ENCODE measurements at regions not wholly inside any gene's neighbourhood (a gene's known extent, or its start where the extent isn't known, plus 50 kb on each side); places are given as distances from the start of the nearest gene placed in this dataset.

GRCh38 chr12:114974826-114975639 lies 291.1 kb upstream of the TBX3 start:
- H3K27ac Mint-ChIP-seq (ENCODE audit: unreplicated experiment) = no peak overlapping the region
- H3K36me3 Mint-ChIP-seq (ENCODE audit: insufficient read depth, unreplicated experiment) = no peaks in the 10 kb centered on the region
- peaks cover 15% of the 10 kb centered on the region for H3K9me3 Mint-ChIP-seq (ENCODE audit: low read depth, unreplicated experiment)
- no peak for DNase-seq
- H3K27me3 Mint-ChIP-seq (ENCODE audit: unreplicated experiment) = no peaks in the 10 kb centered on the region
- CTCF ChIA-PET = no interaction called here
- no TSS peak for BruUV-seq (replicated peaks)
- intact Hi-C loops (cut with micrococcal nuclease; ENCODE audit: unreplicated experiment) = no loop called here
- no peaks in the 10 kb centered on the region for H3K4me1 Mint-ChIP-seq (ENCODE audit: low read depth, unreplicated experiment)
- TF ChIP-seq CTCF (IDR thresholded peaks at IDR 0.05; ENCODE audit: unreplicated experiment) = no peak
- H3K4me3 Mint-ChIP-seq (ENCODE audit: low read depth, unreplicated experiment) = no peak overlapping the region

- H3K27ac Mint-ChIP-seq (ENCODE audit: unreplicated experiment) = no peak overlapping the region
- no peaks in the 10 kb centered on the region for H3K4me1 Mint-ChIP-seq (ENCODE audit: low read depth, unreplicated experiment)
- intact Hi-C loops (cut with micrococcal nuclease; ENCODE audit: unreplicated experiment) = no loop called here
- no peaks in the 10 kb centered on the region for H3K36me3 Mint-ChIP-seq (ENCODE audit: insufficient read depth, unreplicated experiment)
- peaks cover 12% of the 10 kb centered on the region for H3K9me3 Mint-ChIP-seq (ENCODE audit: low read depth, unreplicated experiment)
- no TSS peak for BruUV-seq (replicated peaks)
- H3K27me3 Mint-ChIP-seq (ENCODE audit: unreplicated experiment) = no peaks in the 10 kb centered on the region
- no peak for DNase-seq
- CTCF ChIA-PET = no interaction called here
- H3K4me3 Mint-ChIP-seq (ENCODE audit: low read depth, unreplicated experiment) = no peak overlapping the region
- no peak for TF ChIP-seq CTCF (IDR thresholded peaks at IDR 0.05; ENCODE audit: unreplicated experiment)
Observed at GRCh38 chr12:114974333-114974732, 290.4 kb upstream of the TBX3 start.

- Mint-ChIP-seq H3K4me1 (ENCODE audit: low read depth, unreplicated experiment) (no peaks in the 10 kb centered on the region), H3K36me3 (ENCODE audit: insufficient read depth, unreplicated experiment) (no peaks in the 10 kb centered on the region), H3K9me3 (ENCODE audit: low read depth, unreplicated experiment) (peaks cover 13% of the 10 kb centered on the region), H3K27me3 (ENCODE audit: unreplicated experiment) (no peaks in the 10 kb centered on the region), H3K27ac (ENCODE audit: unreplicated experiment) (no peak overlapping the region), H3K4me3 (ENCODE audit: low read depth, unreplicated experiment) (no peak overlapping the region)
- CTCF ChIA-PET = no interaction called here
- BruUV-seq (replicated peaks) = no TSS peak
- DNase-seq = no peak
- no peak for TF ChIP-seq CTCF (IDR thresholded peaks at IDR 0.05; ENCODE audit: unreplicated experiment)
- intact Hi-C loops (cut with micrococcal nuclease; ENCODE audit: unreplicated experiment) = no loop called here
Observed at GRCh38 chr12:114968727-114969126, 284.8 kb upstream of the TBX3 start.

- peaks cover 10% of the 10 kb centered on the region for H3K9me3 Mint-ChIP-seq (ENCODE audit: low read depth, unreplicated experiment)
- no peak overlapping the region for H3K4me3 Mint-ChIP-seq (ENCODE audit: low read depth, unreplicated experiment)
- TF ChIP-seq CTCF (IDR thresholded peaks at IDR 0.05; ENCODE audit: unreplicated experiment) = no peak
- CTCF ChIA-PET = no interaction called here
- no peaks in the 10 kb centered on the region for H3K27me3 Mint-ChIP-seq (ENCODE audit: unreplicated experiment)
- BruUV-seq (replicated peaks) = no TSS peak
- intact Hi-C loops (cut with micrococcal nuclease; ENCODE audit: unreplicated experiment) = no loop called here
- H3K27ac Mint-ChIP-seq (ENCODE audit: unreplicated experiment) = no peak overlapping the region
- H3K4me1 Mint-ChIP-seq (ENCODE audit: low read depth, unreplicated experiment) = no peaks in the 10 kb centered on the region
- no peak for DNase-seq
- no peaks in the 10 kb centered on the region for H3K36me3 Mint-ChIP-seq (ENCODE audit: insufficient read depth, unreplicated experiment)
Observed at GRCh38 chr12:114967151-114967550, 283.2 kb upstream of the TBX3 start.

All from Calu3 (cell line).